ENCODE measurements at regions not wholly inside any gene's neighbourhood (a gene's known extent, or its start where the extent isn't known, plus 50 kb on each side); places are given as distances from the start of the nearest gene placed in this dataset.

DNA sequence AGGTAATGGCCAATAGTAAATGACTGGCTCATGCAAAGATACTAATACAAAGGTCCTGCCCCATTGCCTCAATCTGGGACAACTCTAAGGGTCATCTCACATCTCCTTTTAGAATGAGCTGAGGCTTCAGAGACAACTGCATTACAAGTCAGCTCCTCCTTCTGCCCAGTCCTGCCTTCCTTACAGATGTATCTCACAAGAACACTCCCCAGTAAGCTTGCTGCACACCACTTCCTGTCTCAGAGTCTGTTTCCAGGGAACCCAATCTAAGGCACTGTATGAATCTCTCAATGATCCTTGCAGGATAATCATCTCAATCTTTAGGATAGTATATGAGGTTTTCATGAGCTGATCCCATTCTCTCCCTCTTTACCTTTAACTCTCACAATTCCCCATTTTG lies 57.8 kb upstream of the ZDHHC17 start:
- TF ChIP-seq, protein P1, sequence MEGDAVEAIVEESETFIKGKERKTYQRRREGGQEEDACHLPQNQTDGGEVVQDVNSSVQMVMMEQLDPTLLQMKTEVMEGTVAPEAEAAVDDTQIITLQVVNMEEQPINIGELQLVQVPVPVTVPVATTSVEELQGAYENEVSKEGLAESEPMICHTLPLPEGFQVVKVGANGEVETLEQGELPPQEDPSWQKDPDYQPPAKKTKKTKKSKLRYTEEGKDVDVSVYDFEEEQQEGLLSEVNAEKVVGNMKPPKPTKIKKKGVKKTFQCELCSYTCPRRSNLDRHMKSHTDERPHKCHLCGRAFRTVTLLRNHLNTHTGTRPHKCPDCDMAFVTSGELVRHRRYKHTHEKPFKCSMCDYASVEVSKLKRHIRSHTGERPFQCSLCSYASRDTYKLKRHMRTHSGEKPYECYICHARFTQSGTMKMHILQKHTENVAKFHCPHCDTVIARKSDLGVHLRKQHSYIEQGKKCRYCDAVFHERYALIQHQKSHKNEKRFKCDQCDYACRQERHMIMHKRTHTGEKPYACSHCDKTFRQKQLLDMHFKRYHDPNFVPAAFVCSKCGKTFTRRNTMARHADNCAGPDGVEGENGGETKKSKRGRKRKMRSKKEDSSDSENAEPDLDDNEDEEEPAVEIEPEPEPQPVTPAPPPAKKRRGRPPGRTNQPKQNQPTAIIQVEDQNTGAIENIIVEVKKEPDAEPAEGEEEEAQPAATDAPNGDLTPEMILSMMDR (IDR thresholded peaks at IDR 0.05), result no peak
- TF ChIP-seq EZH2 (IDR thresholded peaks at IDR 0.05), result no peak
